HCT116 (cell line): ENCODE measurements at regions not wholly inside any gene's neighbourhood (a gene's known extent, or its start where the extent isn't known, plus 50 kb on each side); places are given as distances from the start of the nearest gene placed in this dataset.

Experiments
- EZH2 ChIP-seq: fragments of 200-600 bp; sonication (generic); IDR thresholded peaks from 2 replicates; pipeline ENCODE4 v1.6.1; 2017; ENCODE audit warnings: antibody characterized with exemption, mixed run types
- EZH2phosphoT487 ChIP-seq: fragments of 200-600 bp; IDR thresholded peaks from 2 replicates; pipeline ENCODE4 v1.6.1; 2018; ENCODE audit warnings: antibody characterized with exemption, borderline replicate concordance
- FOSL1 ChIP-seq: IDR thresholded peaks from 2 replicates; pipeline ENCODE4 v1.6.1; 2012; ENCODE audit warnings: low read depth
- JUND ChIP-seq: IDR thresholded peaks from 2 replicates; pipeline ENCODE4 v1.6.1; 2012
- MAX ChIP-seq: IDR thresholded peaks from 2 replicates; pipeline ENCODE4 v1.6.1; 2012
- POLR2A ChIP-seq: IDR thresholded peaks from 2 replicates; pipeline ENCODE4 v1.7.0; 2011; ENCODE audit warnings: borderline replicate concordance; ENCODE audit not compliant: insufficient read depth, insufficient read length; ENCODE audit errors: extremely low read depth
- POLR2AphosphoS5 ChIP-seq: IDR thresholded peaks from 2 replicates; pipeline ENCODE4 v1.6.1; 2011; ENCODE audit warnings: mild to moderate bottlenecking, low read depth, low read length, moderate library complexity
- RAD21 ChIP-seq: IDR thresholded peaks from 2 replicates; pipeline ENCODE4 v1.6.1; 2012; ENCODE audit warnings: low read depth, mild to moderate bottlenecking
- SP1 ChIP-seq: IDR thresholded peaks from 2 replicates; pipeline ENCODE4 v1.6.1; 2012; ENCODE audit warnings: low read depth
- SRF ChIP-seq: IDR thresholded peaks from 2 replicates; pipeline ENCODE4 v1.6.1; 2012; ENCODE audit warnings: low read depth
- TCF7L2 ChIP-seq: IDR thresholded peaks from 2 replicates; pipeline ENCODE4 v1.7.0; 2011; ENCODE audit warnings: borderline replicate concordance, inconsistent platforms; ENCODE audit not compliant: insufficient read depth, insufficient read length; ENCODE audit errors: extremely low read depth
- YY1 ChIP-seq: IDR thresholded peaks from 2 replicates; pipeline ENCODE4 v1.6.1; 2011; ENCODE audit warnings: low read length, low read depth, moderate library complexity, mild to moderate bottlenecking; ENCODE audit not compliant: insufficient replicate concordance; ENCODE audit errors: extremely low read depth
- TF ChIP-seq, protein P1 (sequence below), 3 experiments: fragments of 200-600 bp in 1 of 3; sonication (generic) in 1 of 3; IDR thresholded peaks in 2 of 3; conservative IDR thresholded peaks in 1 of 3; 2 replicates each; pipeline ENCODE4 v1.5.1; 2012 to 2017; ENCODE audit warnings: low read depth in 2 of 3, low read length in 2 of 3, antibody characterized with exemption in 1 of 3, borderline replicate concordance in 1 of 3, control low read depth in 1 of 3, mild to moderate bottlenecking in 1 of 3, mixed read lengths in 1 of 3, mixed run types in 1 of 3, moderate library complexity in 1 of 3; ENCODE audit not compliant: insufficient read depth in 1 of 3
- TF ChIP-seq, protein P2 (sequence below): IDR thresholded peaks from 2 replicates; pipeline ENCODE4 v1.6.1; 2011; ENCODE audit warnings: mild to moderate bottlenecking, low read length, moderate library complexity; ENCODE audit not compliant: insufficient replicate concordance; ENCODE audit errors: extremely low read depth

DNA sequence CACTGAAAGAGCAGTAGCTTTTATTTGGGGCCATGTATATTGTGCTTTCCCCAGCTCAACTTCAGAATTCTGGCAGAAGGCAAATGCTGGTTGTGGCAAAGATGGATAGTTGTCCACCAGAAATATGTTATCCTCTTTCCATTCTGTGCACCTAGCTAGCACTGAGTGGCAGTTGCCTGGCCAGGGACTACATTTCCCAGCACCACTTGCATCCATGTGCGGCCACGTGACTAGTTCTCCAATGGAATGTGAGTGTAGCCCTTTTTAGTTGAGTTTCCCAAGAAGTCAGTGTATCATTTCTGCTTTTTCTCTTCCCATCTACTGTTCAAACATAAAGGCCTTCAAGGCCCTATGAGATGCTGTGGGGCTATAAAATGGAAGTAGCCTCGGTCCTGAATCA lies 354.0 kb upstream of the CLINT1 start:
- no peak for TF ChIP-seq POLR2A
- no peak for TF ChIP-seq EZH2phosphoT487
- TF ChIP-seq SP1, result no peak
- no peak for TF ChIP-seq FOSL1
- TF ChIP-seq, protein P1, sequence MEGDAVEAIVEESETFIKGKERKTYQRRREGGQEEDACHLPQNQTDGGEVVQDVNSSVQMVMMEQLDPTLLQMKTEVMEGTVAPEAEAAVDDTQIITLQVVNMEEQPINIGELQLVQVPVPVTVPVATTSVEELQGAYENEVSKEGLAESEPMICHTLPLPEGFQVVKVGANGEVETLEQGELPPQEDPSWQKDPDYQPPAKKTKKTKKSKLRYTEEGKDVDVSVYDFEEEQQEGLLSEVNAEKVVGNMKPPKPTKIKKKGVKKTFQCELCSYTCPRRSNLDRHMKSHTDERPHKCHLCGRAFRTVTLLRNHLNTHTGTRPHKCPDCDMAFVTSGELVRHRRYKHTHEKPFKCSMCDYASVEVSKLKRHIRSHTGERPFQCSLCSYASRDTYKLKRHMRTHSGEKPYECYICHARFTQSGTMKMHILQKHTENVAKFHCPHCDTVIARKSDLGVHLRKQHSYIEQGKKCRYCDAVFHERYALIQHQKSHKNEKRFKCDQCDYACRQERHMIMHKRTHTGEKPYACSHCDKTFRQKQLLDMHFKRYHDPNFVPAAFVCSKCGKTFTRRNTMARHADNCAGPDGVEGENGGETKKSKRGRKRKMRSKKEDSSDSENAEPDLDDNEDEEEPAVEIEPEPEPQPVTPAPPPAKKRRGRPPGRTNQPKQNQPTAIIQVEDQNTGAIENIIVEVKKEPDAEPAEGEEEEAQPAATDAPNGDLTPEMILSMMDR (IDR thresholded peaks at IDR 0.05 in 2 of 3, conservative IDR thresholded peaks at IDR 0.05 in 1 of 3; ENCODE audit: borderline replicate concordance in 1 of 3, insufficient read depth in 1 of 3, low read depth in 2 of 3, low read length in 2 of 3), result no peak
- no peak for TF ChIP-seq POLR2AphosphoS5
- no peak for TF ChIP-seq YY1
- TF ChIP-seq EZH2, result no peak
- no peak for TF ChIP-seq TCF7L2
- TF ChIP-seq, protein P2, sequence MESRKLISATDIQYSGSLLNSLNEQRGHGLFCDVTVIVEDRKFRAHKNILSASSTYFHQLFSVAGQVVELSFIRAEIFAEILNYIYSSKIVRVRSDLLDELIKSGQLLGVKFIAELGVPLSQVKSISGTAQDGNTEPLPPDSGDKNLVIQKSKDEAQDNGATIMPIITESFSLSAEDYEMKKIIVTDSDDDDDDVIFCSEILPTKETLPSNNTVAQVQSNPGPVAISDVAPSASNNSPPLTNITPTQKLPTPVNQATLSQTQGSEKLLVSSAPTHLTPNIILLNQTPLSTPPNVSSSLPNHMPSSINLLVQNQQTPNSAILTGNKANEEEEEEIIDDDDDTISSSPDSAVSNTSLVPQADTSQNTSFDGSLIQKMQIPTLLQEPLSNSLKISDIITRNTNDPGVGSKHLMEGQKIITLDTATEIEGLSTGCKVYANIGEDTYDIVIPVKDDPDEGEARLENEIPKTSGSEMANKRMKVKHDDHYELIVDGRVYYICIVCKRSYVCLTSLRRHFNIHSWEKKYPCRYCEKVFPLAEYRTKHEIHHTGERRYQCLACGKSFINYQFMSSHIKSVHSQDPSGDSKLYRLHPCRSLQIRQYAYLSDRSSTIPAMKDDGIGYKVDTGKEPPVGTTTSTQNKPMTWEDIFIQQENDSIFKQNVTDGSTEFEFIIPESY, result no peak
- TF ChIP-seq SRF, result no peak
- no peak for TF ChIP-seq RAD21
- peak; percentile 23; the same call in 1 of the 2 replicates for TF ChIP-seq MAX
- TF ChIP-seq JUND, result no peak
